HG03439 (cell line): ENCODE measurements at regions not wholly inside any gene's neighbourhood (a gene's known extent, or its start where the extent isn't known, plus 50 kb on each side); places are given as distances from the start of the nearest gene placed in this dataset.
"Not testable (repeated sequence)": the region's sequence is repeated elsewhere in the genome, so short reads cannot be mapped to it uniquely, and the experiment has no call there.

Experiments
- ATAC-seq: cut with Tn5 transposase; IDR thresholded peaks from one replicate; pipeline ENCODE4 v1.9.1; 2021; ENCODE audit warnings: mild to moderate bottlenecking, moderate library complexity; ENCODE audit not compliant: unreplicated experiment

- ATAC-seq, result no peak
Observed at GRCh38 chr4:141340458-141340857, 119.8 kb downstream of the ZNF330 start.

GRCh38 chr4:141346144-141346543, 125.4 kb downstream of the ZNF330 start:
- no peak for ATAC-seq

GRCh38 chr4:141347684-141348083, 127.0 kb downstream of the ZNF330 start:
- ATAC-seq, result no peak

- no peak for ATAC-seq
Observed at GRCh38 chr4:141348125-141348524, 127.4 kb downstream of the ZNF330 start.

GRCh38 chr4:141348573-141348972, 127.9 kb downstream of the ZNF330 start:
- no peak for ATAC-seq

- no peak for ATAC-seq
Observed at GRCh38 chr4:141349236-141349635, 128.5 kb downstream of the ZNF330 start.

- ATAC-seq, result no peak
Observed at GRCh38 chr4:141350122-141350905, 129.6 kb downstream of the ZNF330 start.

GRCh38 chr4:141352331-141352730, 131.6 kb downstream of the ZNF330 start:
- ATAC-seq, result no peak

GRCh38 chr4:141352909-141353525, 132.3 kb downstream of the ZNF330 start:
- no peak for ATAC-seq

- no peak for ATAC-seq
Observed at GRCh38 chr4:141356321-141356962, 135.7 kb downstream of the ZNF330 start.

GRCh38 chr4:141356963-141357335, 136.3 kb downstream of the ZNF330 start:
- ATAC-seq, result no peak

- ATAC-seq, result not testable (repeated sequence)
Observed at GRCh38 chr4:141368241-141368640, 147.5 kb downstream of the ZNF330 start.

- ATAC-seq, result no peak
Observed at GRCh38 chr4:141371206-141371605, 150.5 kb downstream of the ZNF330 start.

GRCh38 chr4:141375855-141376254, 155.2 kb downstream of the ZNF330 start:
- ATAC-seq, result no peak

GRCh38 chr4:141376769-141377168, 156.1 kb downstream of the ZNF330 start:
- ATAC-seq, result peak; percentile 54

- ATAC-seq, result no peak
Observed at GRCh38 chr4:141387299-141387698, 166.6 kb downstream of the ZNF330 start.

- ATAC-seq, result no peak
Observed at GRCh38 chr4:141388481-141388880, 167.8 kb downstream of the ZNF330 start.

GRCh38 chr4:141389649-141390048, 169.0 kb downstream of the ZNF330 start:
- no peak for ATAC-seq

- ATAC-seq, result no peak
Observed at GRCh38 chr4:141390571-141390970, 169.9 kb downstream of the ZNF330 start.

GRCh38 chr4:141391293-141391692, 170.6 kb downstream of the ZNF330 start:
- ATAC-seq, result no peak

GRCh38 chr4:141391771-141392170, 171.1 kb downstream of the ZNF330 start:
- no peak for ATAC-seq

GRCh38 chr4:141395246-141395830, 174.6 kb downstream of the ZNF330 start:
- no peak for ATAC-seq
